ENCODE measurements at regions not wholly inside any gene's neighbourhood (a gene's known extent, or its start where the extent isn't known, plus 50 kb on each side); places are given as distances from the start of the nearest gene placed in this dataset.
"Not testable (repeated sequence)": the region's sequence is repeated elsewhere in the genome, so short reads cannot be mapped to it uniquely, and the experiment has no call there.

DNA sequence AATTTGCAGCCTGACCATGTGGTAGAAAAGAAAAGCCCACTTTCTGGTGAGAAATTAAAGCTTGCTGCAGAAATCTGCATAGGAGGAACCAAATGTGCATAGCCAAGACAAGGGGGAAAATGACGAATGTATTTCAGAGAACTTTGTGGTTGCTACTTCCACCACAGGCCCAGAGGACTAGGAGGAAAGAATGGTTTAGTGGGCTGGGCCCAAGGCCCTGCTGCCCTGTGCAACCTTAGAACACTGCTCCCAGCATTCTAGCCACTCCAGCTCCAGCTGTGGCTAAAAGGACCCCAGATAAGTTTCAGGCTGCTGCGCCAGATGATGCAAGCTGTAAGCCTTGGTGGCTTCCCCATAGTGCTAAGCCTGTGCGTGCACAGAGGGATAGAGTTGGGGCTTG is 764.3 kb downstream of the SLC6A15 start:
- Histone ChIP-seq H3K4me1 (ENCODE audit: control insufficient read depth, insufficient read depth, low read length) (no peaks in the 10 kb centered on the region), H3K9ac (ENCODE audit: low read depth, low read length) (no peak overlapping the region), H3K36me3 (ENCODE audit: control insufficient read depth, insufficient read depth, low read length) (no peaks in the 10 kb centered on the region), H3K27me3 (ENCODE audit: control insufficient read depth, insufficient read depth, low read length) (no peaks in the 10 kb centered on the region), H3K4me3 (ENCODE audit: low read depth, low read length) (no peak overlapping the region), H3K9me3 (ENCODE audit: control insufficient read depth, insufficient read depth, low read length) (no peaks in the 10 kb centered on the region)

DNA sequence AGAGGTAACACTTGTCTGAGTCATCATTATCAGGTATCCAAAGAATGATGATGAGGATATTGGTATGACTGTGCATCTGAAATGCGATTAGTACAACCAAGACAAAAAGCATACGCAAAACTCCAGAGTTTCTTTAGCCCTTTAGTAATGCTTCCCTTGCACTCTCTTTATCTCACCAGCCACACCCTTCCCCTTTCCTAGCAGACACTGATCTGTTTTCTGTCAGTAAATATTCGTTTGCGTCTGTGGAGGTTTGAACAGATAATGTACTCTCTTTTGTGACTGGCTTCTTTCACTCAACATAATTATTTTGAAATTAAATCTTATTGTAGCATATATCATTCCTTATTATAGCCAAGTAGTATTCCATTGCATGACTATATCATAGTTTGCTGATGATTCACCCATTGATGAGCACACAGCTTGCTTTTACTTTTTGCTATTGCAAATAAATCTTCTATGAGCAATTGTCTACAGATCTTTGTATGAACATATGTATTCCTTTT is 775.7 kb downstream of the SLC6A15 start:
- H3K9ac ChIP-seq (ENCODE audit: low read depth, low read length) = no peak overlapping the region
- H3K4me1 ChIP-seq (ENCODE audit: control insufficient read depth, insufficient read depth, low read length) = no peaks in the 10 kb centered on the region
- no peaks in the 10 kb centered on the region for H3K27me3 ChIP-seq (ENCODE audit: control insufficient read depth, insufficient read depth, low read length)
- no peaks in the 10 kb centered on the region for H3K9me3 ChIP-seq (ENCODE audit: control insufficient read depth, insufficient read depth, low read length)
- H3K36me3 ChIP-seq (ENCODE audit: control insufficient read depth, insufficient read depth, low read length) = no peaks in the 10 kb centered on the region
- H3K4me3 ChIP-seq (ENCODE audit: low read depth, low read length) = no peak overlapping the region

DNA sequence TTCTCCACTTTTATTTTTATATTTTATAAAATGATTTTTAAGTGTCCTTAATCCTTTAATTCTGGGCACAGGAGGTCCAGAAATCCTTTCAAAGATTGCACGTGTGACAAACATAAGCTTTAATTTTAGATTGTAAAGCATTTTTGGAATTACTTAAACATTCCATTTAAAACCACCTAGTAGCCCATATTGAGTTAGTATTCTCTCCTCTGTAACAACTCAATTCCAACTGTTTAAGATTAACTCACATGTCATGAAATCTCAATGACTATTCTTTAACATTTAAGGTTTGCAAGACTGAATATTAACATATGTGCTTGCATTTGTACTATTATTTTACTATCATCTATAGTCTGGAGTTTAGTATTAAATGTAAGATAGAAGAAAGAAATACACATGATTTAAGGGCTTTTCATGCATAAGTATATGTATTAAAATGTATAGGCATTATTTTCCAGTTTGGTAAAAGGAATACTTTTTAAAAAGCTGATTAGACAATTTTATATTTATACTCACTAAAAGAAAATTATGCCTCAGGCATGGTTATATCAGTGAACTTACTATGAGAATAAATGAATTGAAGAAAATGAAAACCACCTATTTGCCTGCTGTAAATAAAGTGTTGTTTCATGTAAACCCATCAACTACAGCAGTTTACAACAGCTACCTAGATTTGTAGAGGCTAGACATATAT is 776.9 kb downstream of the SLC6A15 start:
- no peaks in the 10 kb centered on the region for H3K4me1 ChIP-seq (ENCODE audit: control insufficient read depth, insufficient read depth, low read length)
- no peaks in the 10 kb centered on the region for H3K27me3 ChIP-seq (ENCODE audit: control insufficient read depth, insufficient read depth, low read length)
- no peaks in the 10 kb centered on the region for H3K36me3 ChIP-seq (ENCODE audit: control insufficient read depth, insufficient read depth, low read length)
- H3K4me3 ChIP-seq (ENCODE audit: low read depth, low read length) = no peak overlapping the region
- no peak overlapping the region for H3K9ac ChIP-seq (ENCODE audit: low read depth, low read length)
- H3K9me3 ChIP-seq (ENCODE audit: control insufficient read depth, insufficient read depth, low read length) = no peaks in the 10 kb centered on the region

DNA sequence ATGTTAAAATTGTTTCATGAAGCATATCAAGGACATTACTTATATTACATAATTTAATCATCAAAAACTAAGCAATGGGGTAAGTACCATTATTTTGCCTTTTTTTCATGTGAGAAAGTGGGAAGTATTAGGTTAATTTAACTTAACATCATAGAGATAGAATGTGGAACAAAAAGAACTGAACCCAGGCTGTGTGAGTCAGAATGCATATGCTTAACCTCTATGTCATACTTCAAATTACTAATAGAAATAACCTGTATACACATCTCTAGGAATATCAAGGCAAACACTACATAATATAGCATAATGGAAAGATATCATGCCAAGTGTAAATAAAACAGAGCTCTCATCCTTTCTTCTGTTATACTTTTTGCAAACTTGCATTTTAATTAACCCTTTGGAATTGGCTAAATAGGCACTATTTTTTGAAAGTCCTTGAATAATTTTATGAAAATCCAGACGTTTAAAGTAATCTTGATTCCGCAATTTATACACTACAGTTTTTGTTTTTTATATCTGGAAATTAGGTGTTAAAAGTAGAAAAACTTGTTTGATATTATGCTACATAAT is 777.7 kb downstream of the SLC6A15 start:
- Histone ChIP-seq H3K36me3 (ENCODE audit: control insufficient read depth, insufficient read depth, low read length) (no peaks in the 10 kb centered on the region), H3K4me1 (ENCODE audit: control insufficient read depth, insufficient read depth, low read length) (no peaks in the 10 kb centered on the region), H3K4me3 (ENCODE audit: low read depth, low read length) (no peak overlapping the region), H3K9me3 (ENCODE audit: control insufficient read depth, insufficient read depth, low read length) (no peaks in the 10 kb centered on the region), H3K9ac (ENCODE audit: low read depth, low read length) (no peak overlapping the region), H3K27me3 (ENCODE audit: control insufficient read depth, insufficient read depth, low read length) (no peaks in the 10 kb centered on the region)

DNA sequence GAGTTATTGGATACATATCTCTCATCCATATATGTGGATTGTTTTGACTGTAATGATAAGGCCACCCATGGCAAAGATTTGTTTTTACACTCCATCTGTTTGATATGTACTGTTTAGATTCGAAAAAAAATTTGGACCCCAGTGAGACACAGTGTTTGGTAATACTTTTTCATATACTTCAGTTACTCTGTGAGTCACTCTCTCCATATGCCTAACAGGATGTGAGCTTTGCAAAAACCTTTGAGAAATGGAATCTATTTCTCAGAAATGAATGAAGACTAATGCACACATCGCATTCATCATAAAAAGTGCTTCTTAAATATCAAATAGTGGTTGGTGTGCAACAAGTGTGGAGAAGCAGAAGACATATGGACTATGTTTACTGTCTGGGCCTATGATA is 781.5 kb downstream of the SLC6A15 start:
- Histone ChIP-seq H3K9ac (ENCODE audit: low read depth, low read length) (no peak overlapping the region), H3K9me3 (ENCODE audit: control insufficient read depth, insufficient read depth, low read length) (no peaks in the 10 kb centered on the region), H3K27me3 (ENCODE audit: control insufficient read depth, insufficient read depth, low read length) (no peaks in the 10 kb centered on the region)

DNA sequence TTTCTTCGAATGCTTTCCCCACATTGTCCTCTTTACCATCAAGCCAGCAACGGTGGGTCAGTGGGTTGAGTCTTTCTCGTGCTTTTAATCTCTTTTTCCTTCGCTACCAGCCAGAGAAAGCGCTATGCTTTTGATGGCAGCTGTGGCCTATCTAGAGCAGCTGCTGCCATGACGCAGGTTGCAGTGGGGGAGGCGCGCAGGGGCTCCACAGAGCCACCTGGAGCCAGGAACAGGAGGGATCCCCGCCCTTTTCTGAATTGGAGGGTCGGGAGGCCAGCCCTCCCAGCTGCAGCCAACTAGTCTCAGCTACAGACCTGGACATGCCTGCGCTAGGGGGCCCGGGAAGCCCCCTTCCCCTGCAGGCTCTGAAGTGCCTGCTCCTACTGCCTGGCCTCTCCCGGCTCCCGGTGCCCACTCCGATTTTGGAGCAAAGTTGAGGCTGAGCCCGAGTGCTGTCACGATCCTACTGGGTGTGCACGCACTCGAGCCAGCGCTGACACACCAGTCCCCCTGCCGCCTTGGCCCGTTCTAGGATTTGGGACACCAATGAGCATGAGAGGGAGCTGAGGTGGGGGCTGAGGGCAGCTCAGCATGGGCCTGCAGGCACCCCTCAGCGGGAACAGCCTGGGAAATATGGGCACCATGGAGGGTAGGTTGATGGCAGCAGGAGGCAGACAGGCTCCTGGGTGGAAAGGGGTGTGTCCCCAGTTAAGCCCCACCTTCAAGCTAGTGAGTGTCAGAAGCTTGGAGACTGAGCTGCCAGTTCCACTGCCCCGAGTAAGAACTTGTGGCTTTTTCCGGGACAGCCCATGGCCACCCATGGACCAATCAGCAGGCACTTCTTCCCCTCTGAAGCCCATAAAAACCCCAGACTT is 784.2 kb downstream of the SLC6A15 start:
- Histone ChIP-seq H3K36me3 (ENCODE audit: control insufficient read depth, insufficient read depth, low read length) (no peaks in the 10 kb centered on the region), H3K9ac (ENCODE audit: low read depth, low read length) (no peak overlapping the region), H3K4me3 (ENCODE audit: low read depth, low read length) (no peak overlapping the region), H3K9me3 (ENCODE audit: control insufficient read depth, insufficient read depth, low read length) (no peaks in the 10 kb centered on the region), H3K27me3 (ENCODE audit: control insufficient read depth, insufficient read depth, low read length) (no peaks in the 10 kb centered on the region), H3K4me1 (ENCODE audit: control insufficient read depth, insufficient read depth, low read length) (no peaks in the 10 kb centered on the region)

More for the DNA sequence above, 781.5 kb downstream of the SLC6A15 start:
- no peaks in the 10 kb centered on the region for H3K36me3 ChIP-seq (ENCODE audit: control insufficient read depth, insufficient read depth, low read length)
- no peak overlapping the region for H3K4me3 ChIP-seq (ENCODE audit: low read depth, low read length)
- H3K4me1 ChIP-seq (ENCODE audit: control insufficient read depth, insufficient read depth, low read length) = no peaks in the 10 kb centered on the region

DNA sequence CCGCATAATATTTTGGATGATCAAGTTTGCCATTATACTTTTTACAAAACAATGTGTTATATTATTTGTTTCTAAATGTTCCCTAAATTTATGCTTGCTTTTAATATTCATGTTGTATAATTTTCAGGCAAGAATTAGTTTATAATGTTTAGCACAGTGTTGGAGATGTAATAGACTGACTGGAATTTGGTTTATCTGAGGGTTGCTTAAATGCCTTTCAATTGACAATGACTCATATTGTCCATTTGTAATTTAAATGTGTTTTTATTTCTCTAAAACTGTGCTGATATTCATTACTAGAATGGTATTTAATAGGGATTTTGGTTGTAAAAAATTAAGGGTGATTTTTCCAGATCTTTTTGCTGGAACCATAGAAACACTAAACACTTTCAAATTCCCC is 788.4 kb downstream of the SLC6A15 start:
- Histone ChIP-seq H3K36me3 (ENCODE audit: control insufficient read depth, insufficient read depth, low read length) (no peaks in the 10 kb centered on the region), H3K4me1 (ENCODE audit: control insufficient read depth, insufficient read depth, low read length) (no peaks in the 10 kb centered on the region), H3K9ac (ENCODE audit: low read depth, low read length) (no peak overlapping the region), H3K27me3 (ENCODE audit: control insufficient read depth, insufficient read depth, low read length) (no peaks in the 10 kb centered on the region), H3K9me3 (ENCODE audit: control insufficient read depth, insufficient read depth, low read length) (no peaks in the 10 kb centered on the region), H3K4me3 (ENCODE audit: low read depth, low read length) (no peak overlapping the region)

DNA sequence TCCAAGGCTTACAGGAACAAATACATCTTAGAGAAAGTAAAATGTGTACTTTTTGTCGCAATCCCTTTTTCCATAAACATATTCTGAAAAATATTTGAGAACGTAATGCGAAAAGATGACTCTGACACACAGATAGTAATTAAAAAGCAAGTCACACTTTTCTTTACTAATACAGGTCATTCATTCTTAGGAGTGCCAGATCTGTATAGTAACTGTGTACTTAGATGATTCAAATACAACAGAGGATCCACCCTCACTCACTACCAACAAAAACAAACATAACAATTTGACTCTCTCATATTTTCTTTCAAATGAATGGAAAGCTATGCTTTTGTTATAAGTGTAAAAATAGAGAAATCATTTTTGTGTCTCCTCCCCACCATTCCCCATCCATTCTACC is 795.4 kb downstream of the SLC6A15 start:
- H3K9ac ChIP-seq (ENCODE audit: low read depth, low read length) = no peak overlapping the region
- H3K4me1 ChIP-seq (ENCODE audit: control insufficient read depth, insufficient read depth, low read length) = no peaks in the 10 kb centered on the region
- no peak overlapping the region for H3K4me3 ChIP-seq (ENCODE audit: low read depth, low read length)
- H3K27me3 ChIP-seq (ENCODE audit: control insufficient read depth, insufficient read depth, low read length) = no peaks in the 10 kb centered on the region
- no peaks in the 10 kb centered on the region for H3K9me3 ChIP-seq (ENCODE audit: control insufficient read depth, insufficient read depth, low read length)
- no peaks in the 10 kb centered on the region for H3K36me3 ChIP-seq (ENCODE audit: control insufficient read depth, insufficient read depth, low read length)

DNA sequence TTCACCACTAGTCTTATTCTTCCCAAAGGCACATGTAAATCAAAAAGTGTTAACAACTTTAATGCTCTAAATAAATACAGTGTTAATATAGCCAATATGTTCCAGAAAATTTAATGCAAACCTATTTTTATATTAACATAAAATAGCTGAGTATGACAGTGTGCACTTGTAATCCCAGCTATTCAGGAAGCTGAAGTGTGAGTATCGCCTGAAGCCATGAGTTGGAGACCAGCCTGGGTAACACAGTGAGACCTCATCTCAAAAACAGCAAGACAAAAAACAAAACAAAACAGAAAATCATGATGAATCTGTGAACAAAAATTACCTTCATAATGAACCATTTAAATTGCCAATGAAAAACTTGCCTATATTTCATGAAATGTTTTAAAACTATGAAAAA is 798.9 kb downstream of the SLC6A15 start:
- Histone ChIP-seq H3K9me3 (ENCODE audit: control insufficient read depth, insufficient read depth, low read length) (no peaks in the 10 kb centered on the region), H3K4me3 (ENCODE audit: low read depth, low read length) (no peak overlapping the region), H3K36me3 (ENCODE audit: control insufficient read depth, insufficient read depth, low read length) (no peaks in the 10 kb centered on the region), H3K9ac (ENCODE audit: low read depth, low read length) (no peak overlapping the region), H3K4me1 (ENCODE audit: control insufficient read depth, insufficient read depth, low read length) (no peaks in the 10 kb centered on the region), H3K27me3 (ENCODE audit: control insufficient read depth, insufficient read depth, low read length) (no peaks in the 10 kb centered on the region)

DNA sequence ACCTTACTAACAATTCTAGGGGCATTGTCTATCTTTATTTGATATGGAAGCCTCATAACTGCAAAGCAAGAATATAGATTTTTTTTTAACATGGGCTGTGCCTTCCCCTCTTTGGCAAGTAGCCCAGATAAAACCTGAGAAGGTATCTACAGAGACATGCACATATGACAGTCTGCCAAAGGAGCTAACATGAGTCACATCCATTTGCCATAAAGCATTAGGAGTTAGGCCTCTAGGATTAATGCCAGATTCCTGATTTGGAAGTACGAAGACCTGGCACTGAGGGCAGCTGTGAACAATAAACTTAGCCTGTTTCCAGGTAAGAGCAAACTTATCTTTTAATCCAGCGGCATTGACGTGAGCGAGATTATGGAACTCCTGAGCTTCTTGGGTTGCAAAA is 808.7 kb downstream of the SLC6A15 start:
- H3K36me3 ChIP-seq (ENCODE audit: control insufficient read depth, insufficient read depth, low read length); H3K9me3 ChIP-seq (ENCODE audit: control insufficient read depth, insufficient read depth, low read length); H3K27me3 ChIP-seq (ENCODE audit: control insufficient read depth, insufficient read depth, low read length); H3K9ac ChIP-seq (ENCODE audit: low read depth, low read length); H3K4me3 ChIP-seq (ENCODE audit: low read depth, low read length); H3K4me1 ChIP-seq (ENCODE audit: control insufficient read depth, insufficient read depth, low read length): not testable (repeated sequence)

DNA sequence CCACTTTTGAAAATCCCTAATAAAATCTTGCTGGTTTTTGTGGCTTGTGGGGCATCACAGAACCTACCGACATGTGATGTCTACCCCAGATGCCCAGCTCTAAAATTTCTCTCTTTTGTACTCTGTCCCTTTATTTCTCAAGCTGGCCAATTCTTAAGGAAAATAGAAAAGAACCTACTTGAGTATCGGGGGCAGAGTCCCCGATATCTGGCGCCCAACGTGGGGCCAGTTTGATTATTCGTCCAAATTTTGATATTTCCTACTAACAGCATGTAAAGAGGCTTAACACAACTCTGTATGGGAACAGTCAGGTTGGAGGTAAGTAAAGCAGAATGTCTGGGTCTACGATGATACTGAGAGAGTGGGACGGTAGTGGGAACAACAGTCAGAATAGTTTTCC is 810.6 kb downstream of the SLC6A15 start:
- H3K9me3 ChIP-seq (ENCODE audit: control insufficient read depth, insufficient read depth, low read length); H3K4me3 ChIP-seq (ENCODE audit: low read depth, low read length); H3K27me3 ChIP-seq (ENCODE audit: control insufficient read depth, insufficient read depth, low read length); H3K9ac ChIP-seq (ENCODE audit: low read depth, low read length); H3K36me3 ChIP-seq (ENCODE audit: control insufficient read depth, insufficient read depth, low read length); H3K4me1 ChIP-seq (ENCODE audit: control insufficient read depth, insufficient read depth, low read length): not testable (repeated sequence)

DNA sequence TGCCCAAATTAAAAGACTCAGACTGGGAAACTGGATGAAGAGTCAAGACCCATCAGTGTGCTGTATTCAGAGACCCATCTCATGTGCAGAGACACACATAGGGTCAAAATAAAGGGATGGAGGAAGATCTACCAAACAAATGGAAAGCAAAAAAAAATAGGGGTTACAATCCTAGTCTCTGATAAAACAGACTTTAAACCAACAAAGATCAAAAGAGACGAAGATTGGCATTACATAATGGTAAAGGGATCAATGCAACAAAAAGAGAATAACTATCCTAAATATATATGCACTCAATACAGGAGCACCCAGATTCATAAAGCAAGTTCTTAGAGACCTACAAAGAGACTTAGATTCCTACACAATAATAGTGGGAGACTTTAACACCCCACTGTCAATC is 813.0 kb downstream of the SLC6A15 start:
- not testable (repeated sequence) for H3K9ac ChIP-seq (ENCODE audit: low read depth, low read length); H3K36me3 ChIP-seq (ENCODE audit: control insufficient read depth, insufficient read depth, low read length); H3K4me3 ChIP-seq (ENCODE audit: low read depth, low read length); H3K4me1 ChIP-seq (ENCODE audit: control insufficient read depth, insufficient read depth, low read length); H3K9me3 ChIP-seq (ENCODE audit: control insufficient read depth, insufficient read depth, low read length); H3K27me3 ChIP-seq (ENCODE audit: control insufficient read depth, insufficient read depth, low read length)

All from iPS-15b (cell line).